22Rv1 (cell line): ENCODE measurements at regions not wholly inside any gene's neighbourhood (a gene's known extent, or its start where the extent isn't known, plus 50 kb on each side); places are given as distances from the start of the nearest gene placed in this dataset.

Source experiments
- ZFX ChIP-seq: fragments of 450-650 bp; IDR thresholded peaks from 2 replicates; pipeline ENCODE4 v1.6.1; 2017; ENCODE audit warnings: antibody characterized with exemption, borderline replicate concordance
- TF ChIP-seq, protein P1 (sequence below): fragments of 450-650 bp; IDR thresholded peaks from 2 replicates; pipeline ENCODE4 v1.5.1; 2017; ENCODE audit warnings: mild to moderate bottlenecking

DNA sequence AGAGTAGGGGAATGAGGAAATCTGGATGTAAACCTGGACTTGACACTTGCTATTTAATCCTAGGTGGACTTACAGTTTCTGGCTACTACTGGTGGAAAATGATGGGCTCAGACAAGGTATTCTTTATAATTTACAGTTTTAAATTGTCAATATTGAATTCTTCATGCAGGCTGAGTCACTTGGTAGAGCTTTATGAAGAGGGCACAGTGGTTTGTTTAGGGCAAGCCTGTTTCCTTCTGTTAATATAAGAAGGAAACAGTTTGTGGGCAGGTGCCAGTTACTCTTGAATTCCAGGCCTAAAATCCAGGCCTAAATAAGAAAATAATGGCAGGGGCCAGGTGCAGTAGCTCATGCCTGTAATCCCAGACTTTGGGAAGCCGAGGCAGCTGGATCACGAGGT lies 355.8 kb upstream of the RGS6 start:
- TF ChIP-seq, protein P1, sequence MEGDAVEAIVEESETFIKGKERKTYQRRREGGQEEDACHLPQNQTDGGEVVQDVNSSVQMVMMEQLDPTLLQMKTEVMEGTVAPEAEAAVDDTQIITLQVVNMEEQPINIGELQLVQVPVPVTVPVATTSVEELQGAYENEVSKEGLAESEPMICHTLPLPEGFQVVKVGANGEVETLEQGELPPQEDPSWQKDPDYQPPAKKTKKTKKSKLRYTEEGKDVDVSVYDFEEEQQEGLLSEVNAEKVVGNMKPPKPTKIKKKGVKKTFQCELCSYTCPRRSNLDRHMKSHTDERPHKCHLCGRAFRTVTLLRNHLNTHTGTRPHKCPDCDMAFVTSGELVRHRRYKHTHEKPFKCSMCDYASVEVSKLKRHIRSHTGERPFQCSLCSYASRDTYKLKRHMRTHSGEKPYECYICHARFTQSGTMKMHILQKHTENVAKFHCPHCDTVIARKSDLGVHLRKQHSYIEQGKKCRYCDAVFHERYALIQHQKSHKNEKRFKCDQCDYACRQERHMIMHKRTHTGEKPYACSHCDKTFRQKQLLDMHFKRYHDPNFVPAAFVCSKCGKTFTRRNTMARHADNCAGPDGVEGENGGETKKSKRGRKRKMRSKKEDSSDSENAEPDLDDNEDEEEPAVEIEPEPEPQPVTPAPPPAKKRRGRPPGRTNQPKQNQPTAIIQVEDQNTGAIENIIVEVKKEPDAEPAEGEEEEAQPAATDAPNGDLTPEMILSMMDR: no peak
- no peak for TF ChIP-seq ZFX
